ENCODE measurements at regions not wholly inside any gene's neighbourhood (a gene's known extent, or its start where the extent isn't known, plus 50 kb on each side); places are given as distances from the start of the nearest gene placed in this dataset.

- no peak for DNase-seq
Observed at GRCh38 chr1:86296305-86297205, 99.6 kb downstream of the ODF2L start.

- DNase-seq: no peak
Observed at GRCh38 chr1:86289746-86290145, 106.4 kb downstream of the ODF2L start.

DNA sequence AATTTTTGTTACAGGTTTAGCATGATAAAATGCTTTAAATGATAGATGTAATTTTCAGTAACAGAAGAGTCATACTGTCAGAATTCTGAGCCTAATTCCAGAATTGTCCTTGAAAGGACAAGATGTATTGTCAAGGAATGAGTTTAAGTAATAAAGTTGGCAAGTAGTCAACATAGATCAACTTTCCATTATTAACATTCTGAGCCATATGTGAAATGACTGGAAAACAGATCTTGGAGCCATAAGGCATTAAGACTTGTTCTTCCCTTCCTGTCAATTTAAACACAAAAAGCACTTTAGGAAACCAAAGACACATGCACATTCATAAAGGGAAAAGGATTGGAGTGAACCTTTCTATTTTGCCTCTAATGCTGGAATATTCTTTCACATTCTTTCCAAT lies 107.0 kb downstream of the ODF2L start:
- no peak for DNase-seq

GRCh38 chr1:86288586-86289147 lies 107.5 kb downstream of the ODF2L start:
- no peak for DNase-seq

- no peak for DNase-seq
Observed at GRCh38 chr1:86285796-86286195, 110.3 kb downstream of the ODF2L start.

- no peak for DNase-seq
Observed at GRCh38 chr1:86282611-86283010, 113.5 kb downstream of the ODF2L start.

- no peak for DNase-seq
Observed at GRCh38 chr1:86277936-86278335, 118.2 kb downstream of the ODF2L start.

GRCh38 chr1:86273066-86273465 lies 116.5 kb upstream of the COL24A1 start:
- DNase-seq: no peak

- DNase-seq: no peak
Observed at GRCh38 chr1:86272083-86272482, 115.5 kb upstream of the COL24A1 start.

DNA sequence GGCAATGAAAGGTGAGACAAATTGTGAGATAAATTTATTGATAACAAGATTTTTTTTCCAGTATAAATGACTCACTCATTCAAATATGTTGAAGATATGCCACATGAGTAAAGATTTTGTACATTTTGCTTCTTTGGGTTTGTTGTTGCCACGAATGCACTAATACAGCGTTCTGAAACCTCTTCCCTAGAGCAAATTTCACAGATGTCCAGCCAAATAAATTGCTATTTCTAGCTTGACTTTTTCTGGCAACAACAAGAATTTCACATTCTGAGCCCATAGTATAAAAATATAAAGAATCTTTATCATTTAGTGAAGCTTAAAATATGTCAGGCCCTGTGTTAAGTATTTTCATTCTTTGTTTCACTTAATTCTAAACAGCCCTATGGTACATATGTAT lies 114.5 kb upstream of the COL24A1 start:
- no peak for DNase-seq

GRCh38 chr1:86263101-86263500 lies 106.5 kb upstream of the COL24A1 start:
- no peak for DNase-seq

GRCh38 chr1:86260476-86260875 lies 103.9 kb upstream of the COL24A1 start:
- DNase-seq: no peak

DNA sequence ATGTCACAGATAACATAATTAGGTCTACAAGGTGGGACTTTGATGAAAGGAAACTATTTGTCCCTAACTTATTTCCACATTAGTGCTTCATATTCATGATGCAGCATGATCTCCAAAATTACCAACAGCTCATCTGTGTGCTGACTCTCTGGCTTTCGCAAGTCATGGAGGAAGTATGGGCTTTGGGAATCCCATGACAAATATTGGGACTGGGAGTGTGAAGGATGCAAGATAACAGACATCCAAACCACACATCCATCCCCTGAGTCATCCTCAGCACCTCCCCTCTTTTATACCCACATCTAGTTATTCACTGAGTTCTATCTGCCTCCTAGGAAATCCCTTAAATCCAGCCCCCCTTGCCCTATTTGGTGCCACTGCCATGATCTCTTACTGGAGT lies 102.8 kb upstream of the COL24A1 start:
- DNase-seq: no peak

DNA sequence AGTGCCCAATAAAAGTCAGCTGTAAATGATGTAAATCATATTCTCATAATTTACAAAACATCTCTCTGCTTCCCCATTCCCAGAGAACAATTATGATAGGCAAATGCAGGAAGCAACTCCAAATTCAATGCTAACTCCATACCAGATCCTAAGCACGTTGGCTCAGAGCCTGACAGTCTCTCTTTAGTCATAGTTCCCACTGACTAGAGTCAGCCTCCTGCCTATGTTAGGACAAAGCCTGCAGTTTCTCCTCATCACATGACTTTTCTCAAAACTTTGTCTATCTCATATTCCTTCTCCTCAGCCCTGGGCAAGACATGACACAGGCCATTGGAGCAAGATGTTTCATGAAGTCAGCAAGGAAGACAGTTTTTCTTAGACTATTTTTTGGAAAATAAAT lies 101.5 kb upstream of the COL24A1 start:
- no peak for DNase-seq

- no peak for DNase-seq
Observed at GRCh38 chr1:86247597-86248279, 91.2 kb upstream of the COL24A1 start.

DNA sequence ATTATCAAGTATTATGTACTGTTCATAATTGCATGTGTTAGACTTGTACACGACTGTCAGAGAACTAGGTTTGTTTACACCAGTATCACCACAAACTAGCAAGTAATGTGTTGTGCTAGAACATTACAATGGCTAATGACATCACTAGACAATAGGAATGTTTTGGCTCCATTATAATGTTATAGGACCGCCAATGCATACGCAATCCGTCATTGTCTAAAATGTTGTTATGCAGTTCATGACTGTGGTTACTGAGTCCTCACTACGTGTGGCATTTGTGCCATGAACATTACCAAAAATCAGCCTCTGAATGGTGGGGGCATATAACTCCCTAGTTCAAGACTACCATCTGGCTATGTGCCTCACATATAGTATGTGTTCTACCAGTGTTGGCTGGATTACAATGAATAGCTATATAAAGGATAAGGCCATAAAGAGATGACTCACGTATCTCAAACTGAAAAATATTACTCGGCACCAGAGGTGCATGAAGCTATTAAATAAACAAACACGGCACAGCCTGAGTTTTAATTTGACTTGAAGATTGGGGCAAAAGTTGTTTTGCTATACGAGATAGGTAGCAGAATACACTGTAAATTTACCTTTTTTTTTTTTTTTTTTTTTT lies 89.1 kb upstream of the COL24A1 start:
- DNase-seq: no peak

GRCh38 chr1:86239894-86240293 lies 83.3 kb upstream of the COL24A1 start:
- DNase-seq: no peak

GRCh38 chr1:86239490-86239889 lies 82.9 kb upstream of the COL24A1 start:
- no peak for DNase-seq

GRCh38 chr1:86238226-86238625 lies 81.7 kb upstream of the COL24A1 start:
- no peak for DNase-seq

GRCh38 chr1:86235852-86236251 lies 79.3 kb upstream of the COL24A1 start:
- DNase-seq: no peak

GRCh38 chr1:86233403-86233802 lies 76.8 kb upstream of the COL24A1 start:
- DNase-seq: no peak

- DNase-seq: no peak
Observed at GRCh38 chr1:86231076-86231475, 74.5 kb upstream of the COL24A1 start.

GRCh38 chr1:86229405-86229975 lies 72.9 kb upstream of the COL24A1 start:
- no peak for DNase-seq
